RPMI8226 (cell line): ENCODE measurements at regions not wholly inside any gene's neighbourhood (a gene's known extent, or its start where the extent isn't known, plus 50 kb on each side); places are given as distances from the start of the nearest gene placed in this dataset.
"Not testable (repeated sequence)": the region's sequence is repeated elsewhere in the genome, so short reads cannot be mapped to it uniquely, and the experiment has no call there.

Experiments used
- DNase-seq: peaks from one replicate; pipeline ENCODE4 v3.0.0-alpha.2; 2015

DNA sequence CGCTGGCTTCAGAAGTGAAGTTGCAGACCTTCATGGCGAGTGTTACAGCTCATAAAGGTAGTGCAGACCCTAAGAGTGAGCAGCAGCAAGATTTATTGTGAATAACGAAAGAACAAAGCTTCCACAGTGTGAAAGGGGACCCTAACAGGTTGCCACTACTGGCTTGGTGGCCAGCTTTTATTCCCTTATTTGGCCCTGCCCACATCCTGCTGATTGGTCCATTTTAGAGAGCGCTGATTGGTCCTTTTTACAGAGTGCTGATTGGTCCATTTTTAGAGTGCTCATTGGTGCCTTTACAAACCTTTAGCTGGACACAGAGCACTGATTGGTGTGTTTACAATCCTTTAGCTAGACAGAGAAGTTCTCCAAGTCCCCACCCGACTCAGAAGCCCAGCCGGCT, 298.0 kb upstream of the DLGAP1 start:
- not testable (repeated sequence) for DNase-seq

DNA sequence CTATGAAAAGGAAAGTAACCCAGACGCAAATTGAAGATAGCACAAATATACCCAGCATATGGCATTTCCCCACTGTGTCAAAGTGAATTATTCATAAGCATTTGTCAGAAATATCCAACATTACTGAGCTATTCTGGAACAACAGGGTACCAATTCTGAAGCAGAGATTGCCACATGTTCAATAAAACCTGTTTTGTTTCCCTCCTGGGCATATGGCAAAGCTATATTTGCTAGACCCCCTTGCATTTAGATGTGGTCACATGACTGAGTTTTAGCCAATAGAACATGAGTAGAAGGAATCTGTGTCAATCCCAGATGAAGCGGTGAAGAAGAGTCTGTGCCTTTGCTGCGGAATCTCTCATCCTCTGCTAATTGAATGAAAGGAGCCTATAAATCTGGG, 296.4 kb upstream of the DLGAP1 start:
- no peak for DNase-seq

DNA sequence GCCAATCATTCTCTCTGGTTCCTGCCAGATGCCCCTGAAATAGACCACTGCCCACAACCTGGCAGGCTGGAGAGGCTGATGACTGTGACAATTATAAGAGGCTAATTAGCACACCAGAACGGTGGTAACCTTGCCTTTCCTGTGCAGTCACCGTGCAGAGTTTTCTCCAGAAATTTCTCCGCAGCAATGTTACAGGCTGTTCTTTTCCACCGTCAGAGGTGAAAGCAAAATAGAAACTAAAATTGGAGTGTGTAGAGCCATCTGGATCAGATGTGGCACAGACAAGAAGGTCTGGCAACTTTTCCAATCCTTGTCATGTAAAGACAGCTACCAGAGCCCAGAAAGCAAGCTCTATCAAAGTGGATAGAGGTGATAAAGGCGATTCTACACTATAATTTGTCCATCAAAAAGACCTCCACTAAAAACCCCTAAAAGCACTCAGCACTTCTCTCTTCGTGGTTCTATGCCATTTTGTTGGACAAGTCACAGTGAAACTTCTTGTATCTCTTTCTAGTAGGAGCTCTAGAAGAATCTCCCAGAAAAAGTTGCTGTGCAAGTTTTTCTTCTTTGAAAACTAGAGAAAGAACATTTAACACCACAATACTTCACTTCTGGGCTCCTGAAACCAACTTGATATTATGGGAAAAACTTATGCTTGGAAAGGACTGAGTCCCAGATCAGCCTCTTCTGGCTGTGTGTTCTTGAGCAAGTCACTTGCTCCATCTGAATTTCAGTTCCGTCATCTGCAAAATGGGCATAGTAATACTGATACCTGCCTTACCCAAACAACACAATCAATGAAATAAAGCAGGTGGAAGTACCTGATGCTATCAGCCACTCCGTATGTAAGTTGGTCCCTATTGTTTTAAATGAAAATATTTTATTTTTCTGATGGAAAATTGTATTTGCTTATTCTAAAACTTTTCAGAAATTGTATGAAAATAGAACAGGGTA, 295.6 kb upstream of the DLGAP1 start:
- no peak for DNase-seq

DNA sequence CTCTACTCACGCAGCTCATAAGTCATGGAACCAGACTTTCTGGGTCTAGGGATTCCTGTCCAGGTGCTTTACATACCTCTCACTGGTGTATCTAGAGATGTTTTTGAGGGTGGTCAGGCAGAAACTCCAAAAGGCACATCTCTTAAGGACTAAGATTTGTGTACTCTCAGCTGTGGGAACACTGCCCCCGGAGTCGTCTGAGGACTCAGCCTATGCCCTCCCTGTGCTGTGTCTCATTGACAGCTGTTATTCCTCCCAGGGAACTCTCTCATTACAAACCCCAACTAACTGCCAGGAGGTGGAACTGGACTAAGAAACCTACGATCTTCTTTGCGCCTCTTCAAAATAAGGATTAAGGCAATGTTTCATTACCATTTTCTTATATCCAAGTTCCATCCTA, 293.9 kb upstream of the DLGAP1 start:
- no peak for DNase-seq

DNA sequence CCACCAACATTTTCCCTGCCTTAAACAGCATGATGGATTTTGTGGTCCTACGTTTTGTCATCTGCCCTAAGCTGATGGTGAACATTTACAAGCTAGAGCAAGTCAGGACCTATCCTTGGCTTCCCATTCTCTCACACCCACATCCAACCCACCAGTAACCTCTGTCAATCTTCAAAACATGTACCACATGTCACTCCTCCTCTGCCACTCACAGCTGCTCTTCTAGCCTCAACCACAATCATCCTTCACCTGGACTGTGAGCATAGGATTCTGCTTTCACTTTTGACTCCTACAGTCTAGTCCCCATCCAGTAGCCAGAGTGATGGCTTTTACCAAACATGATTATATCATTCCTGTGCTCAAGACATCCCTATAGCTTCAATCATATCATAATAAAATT, 279.8 kb upstream of the DLGAP1 start:
- DNase-seq, result no peak

DNA sequence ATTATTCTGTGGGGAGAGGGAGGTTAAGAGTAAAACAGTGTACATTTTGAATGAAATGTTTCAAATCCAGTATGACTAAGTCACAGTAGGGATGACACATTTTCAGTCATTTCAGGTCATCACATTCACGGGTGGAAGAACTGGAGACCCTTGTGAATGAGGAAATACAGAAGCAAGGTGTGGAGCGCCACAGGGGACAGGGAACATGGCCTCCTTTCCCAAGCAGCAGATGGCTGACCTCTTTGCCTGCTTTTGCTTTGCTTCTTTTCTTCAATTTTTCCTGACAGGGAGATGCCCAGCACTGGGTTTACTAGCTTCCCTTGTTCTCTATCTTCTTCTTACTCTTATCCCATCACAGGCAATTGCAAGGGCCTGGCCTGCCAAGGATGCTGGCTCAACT, 278.9 kb upstream of the DLGAP1 start:
- no peak for DNase-seq

DNA sequence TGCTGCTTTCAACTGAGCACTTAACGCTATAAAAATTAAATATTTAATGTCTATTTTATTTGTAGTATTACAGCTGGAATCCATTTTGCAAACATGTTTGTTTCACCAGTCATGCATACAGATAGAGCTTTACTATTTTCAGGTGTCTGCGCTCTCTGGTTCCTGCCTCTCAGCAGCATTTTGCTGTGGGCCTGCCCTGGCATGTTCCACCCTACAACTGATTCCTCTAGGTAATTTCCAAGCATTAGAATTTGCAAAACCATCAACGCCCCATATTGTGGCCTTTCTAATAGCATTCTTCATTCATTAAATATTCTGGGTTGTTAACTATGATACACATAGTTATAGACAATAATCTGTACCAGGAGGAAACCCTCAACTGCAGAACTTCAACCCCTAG, 266.4 kb upstream of the DLGAP1 start:
- no peak for DNase-seq

DNA sequence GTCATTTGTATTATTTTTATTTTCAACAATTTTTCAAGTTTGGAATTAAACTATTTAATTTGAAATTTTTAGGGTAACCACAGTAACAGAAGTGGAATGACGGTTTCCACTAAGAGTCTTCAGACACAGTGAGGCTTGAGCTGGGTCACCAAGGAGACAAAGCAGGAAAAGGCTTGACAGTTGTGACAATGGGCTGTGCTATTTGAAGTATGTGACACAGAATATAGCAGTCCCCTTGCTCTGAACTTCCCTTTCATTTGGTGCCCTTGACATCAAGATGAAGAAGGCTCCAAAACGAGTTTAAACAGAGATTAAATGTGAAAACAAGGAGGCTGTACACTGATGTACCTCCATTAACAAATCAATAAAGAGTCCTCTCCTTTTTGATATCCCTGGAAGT, 265.4 kb upstream of the DLGAP1 start:
- DNase-seq, result no peak

DNA sequence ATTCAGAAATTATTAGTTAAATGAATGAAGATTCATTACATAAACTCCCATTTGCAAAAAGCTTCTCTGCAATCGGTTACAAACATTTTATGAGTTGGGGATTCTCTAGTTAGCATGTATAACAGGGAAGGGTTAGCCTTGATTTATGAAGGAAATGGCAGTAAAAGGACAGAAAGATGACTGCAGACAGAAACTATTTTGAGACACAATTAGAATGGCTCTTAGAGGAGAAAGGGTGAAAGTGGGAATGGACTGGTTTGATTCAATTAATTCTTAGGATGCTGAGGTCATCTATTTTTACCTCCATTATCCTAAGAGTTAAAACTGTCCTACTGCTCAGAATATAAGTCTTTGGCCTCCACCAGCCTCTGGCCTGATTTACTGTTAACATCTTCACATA, 250.8 kb upstream of the DLGAP1 start:
- no peak for DNase-seq

DNA sequence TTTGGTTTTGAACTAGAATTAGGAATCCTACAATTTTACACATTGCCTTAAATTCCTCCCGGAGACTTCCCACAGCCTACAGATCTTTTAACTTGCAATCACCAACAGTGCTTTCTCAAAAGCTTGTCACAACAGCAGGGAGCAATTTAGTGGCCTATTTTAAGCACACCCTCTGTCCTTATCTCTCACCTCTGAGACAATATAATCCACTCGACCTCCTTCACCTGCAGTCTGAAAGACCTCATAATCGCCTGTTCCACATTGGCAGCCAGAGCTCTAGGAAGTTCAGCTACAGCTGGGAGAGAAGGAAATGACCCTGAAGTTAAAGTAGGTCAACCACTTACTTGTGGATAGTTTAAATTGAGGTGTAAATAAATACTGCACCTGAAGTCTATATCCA, 249.7 kb upstream of the DLGAP1 start:
- no peak for DNase-seq

DNA sequence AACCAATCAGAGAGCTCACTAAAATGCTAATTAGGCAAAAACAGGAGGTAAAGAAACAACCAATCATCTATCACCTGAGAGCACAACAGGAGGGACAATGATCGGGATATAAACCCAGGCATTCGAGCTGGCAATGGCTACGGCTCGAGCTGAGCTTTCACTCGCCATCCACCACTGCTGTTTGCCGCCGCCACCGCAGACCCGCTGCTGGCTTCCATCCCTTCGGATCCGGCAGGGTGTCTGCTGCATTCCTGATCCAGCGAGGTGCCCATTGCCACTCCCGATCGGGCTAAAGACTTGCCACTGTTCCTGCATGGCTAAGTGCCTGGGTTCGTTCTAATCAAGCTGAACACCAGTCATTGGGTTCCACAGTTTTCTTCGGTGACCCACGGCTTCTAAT, 236.7 kb upstream of the DLGAP1 start:
- no peak for DNase-seq

DNA sequence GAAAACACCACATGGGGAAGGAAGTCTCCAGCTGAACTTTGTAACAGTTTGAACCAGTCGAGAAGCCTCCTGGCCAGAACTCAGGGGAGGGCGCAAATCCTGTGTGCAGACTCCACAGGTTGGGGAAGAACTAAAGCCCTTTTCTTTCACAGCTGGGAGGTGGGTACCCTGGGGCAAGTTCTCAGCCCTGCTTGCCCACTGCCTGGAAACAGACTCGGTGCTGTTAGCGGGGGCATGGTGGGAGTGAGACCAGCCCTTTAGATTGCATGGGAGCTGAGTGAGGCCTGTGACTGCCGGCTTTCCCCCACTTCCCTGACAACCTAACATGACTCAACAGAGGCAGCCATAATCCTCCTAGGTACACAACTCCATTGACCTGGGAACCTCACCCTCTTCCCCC, 223.6 kb upstream of the DLGAP1 start:
- DNase-seq, result not testable (repeated sequence)

DNA sequence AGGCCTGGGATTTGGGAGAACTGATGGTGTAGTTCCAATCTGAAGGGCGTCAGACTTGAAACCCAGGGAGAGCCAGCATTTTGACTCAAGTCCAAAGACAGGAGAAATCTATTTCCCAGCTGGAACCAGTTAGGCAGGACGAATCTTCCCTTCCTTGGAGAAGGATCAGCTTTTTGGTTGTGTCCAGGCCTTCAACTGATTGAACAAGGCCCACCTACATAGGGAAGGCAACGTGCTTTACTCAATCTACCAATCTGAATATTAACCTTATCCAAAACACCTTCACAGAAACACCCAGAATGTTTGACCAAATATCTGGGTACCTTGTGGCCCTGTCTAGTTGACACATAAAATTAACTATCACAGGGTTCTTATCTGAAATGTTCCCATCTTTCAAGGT, 221.9 kb upstream of the DLGAP1 start:
- no peak for DNase-seq

DNA sequence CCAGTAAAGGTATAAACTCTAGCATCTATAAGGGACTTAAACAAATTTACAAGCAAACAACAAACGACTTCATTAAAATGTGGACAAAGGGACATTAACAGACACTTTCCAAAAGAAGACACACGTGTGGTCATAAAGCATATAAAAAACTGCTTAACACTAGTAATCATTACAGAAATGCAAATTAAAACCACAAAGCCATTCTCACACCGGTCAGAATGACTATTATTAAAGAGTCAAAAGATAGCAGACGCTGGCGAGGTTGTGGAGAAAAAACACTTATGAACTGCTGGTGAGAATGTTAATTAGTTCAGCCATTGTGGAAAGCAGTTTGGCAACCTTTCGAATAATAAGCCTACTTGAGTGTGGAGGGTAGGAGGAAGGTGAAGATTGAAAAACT, 217.1 kb upstream of the DLGAP1 start:
- DNase-seq, result no peak

DNA sequence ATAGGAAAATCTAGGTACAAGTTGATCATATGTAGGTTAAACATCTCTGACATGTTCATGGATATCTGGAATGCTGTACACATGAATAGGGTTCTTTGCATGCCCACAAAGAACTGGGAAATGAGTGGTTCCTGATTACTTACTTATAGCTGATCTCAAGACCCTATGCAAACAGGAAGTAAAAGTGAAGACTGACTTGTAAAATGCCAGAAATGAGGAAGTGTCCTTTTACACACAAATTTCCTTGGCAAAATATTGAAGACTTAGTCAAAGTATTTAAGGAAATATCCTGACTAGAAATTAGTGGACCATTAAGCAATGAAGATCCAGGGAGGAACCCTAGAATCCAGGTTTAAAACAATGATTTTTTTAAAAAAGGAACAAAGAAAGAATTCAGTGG, 203.7 kb upstream of the DLGAP1 start:
- DNase-seq, result no peak

DNA sequence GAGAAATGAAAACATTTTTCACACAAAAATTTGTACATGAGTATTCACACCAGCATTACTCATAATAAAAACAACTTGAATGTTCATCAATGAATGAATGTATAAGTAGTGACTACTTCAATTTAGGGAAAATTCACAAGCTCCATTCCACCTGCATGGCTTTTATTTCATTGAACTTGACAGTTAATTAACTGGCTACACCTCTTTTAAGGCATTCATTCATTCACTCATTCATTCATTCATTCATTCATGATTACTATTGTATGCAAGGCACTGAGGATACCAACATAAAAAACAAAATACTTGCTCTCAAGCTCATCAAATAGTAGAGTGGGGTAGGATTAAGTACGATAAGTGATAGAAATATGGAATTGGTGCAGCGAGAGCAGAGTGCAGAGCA, 198.3 kb upstream of the DLGAP1 start:
- no peak for DNase-seq

DNA sequence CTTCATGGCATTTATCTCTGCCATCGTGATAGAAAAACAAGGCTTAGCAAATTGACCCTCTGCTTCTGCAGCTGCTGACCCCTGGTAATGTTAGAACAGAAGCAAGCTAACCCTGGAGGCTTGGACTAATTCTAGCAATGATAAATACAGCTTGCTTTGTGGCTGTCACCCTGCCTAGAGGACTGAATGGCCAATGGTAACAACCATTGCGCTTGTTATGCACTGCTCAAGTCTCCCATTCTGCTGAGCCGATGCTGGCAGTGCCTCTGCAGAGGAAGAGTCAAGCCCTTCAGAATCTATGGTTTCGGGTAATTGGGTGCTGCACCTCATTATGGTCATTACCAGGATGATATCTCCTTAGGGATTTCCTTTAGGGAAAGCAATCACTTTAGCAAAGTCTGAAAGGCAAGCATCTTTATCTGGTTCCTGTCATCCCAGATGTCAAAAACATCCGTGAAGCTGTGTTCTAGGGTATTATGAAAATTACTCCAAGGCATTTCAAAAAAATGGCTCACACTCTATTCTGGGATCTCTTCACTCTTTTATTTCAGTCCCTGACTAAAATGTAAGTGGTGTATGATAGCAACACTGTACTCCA, 186.8 kb upstream of the DLGAP1 start:
- DNase-seq, result no peak

DNA sequence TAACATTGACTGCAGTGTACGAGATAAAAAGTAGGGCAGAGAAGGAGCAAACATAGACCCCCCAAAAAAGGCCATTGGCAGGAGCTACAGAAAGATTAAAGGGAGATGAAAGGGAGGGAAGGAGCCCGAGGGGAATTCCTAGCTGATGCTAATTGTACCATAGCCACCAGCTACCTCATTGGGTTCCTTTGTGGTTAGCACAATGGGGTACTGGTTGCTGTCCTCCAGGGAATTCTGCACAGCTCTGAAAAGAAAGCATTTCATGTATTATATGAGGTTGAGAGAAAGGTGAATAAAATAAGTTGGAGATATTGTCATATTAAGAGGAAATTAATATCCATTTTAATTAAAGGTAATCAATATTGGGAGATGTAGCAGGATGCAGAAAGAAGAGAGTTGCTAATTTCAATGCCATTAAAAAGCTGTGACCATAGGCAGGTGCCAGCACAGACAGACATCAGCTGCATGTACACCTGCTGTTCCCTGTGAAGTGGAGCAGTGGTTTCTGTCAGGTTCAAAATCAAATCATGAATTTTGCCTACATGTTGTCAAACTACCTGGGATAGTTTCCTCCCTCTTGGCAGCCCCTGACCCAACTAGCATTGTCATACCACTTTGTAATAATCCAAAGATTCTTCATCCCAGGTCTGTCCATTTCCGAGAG, 185.4 kb upstream of the DLGAP1 start:
- DNase-seq, result no peak

DNA sequence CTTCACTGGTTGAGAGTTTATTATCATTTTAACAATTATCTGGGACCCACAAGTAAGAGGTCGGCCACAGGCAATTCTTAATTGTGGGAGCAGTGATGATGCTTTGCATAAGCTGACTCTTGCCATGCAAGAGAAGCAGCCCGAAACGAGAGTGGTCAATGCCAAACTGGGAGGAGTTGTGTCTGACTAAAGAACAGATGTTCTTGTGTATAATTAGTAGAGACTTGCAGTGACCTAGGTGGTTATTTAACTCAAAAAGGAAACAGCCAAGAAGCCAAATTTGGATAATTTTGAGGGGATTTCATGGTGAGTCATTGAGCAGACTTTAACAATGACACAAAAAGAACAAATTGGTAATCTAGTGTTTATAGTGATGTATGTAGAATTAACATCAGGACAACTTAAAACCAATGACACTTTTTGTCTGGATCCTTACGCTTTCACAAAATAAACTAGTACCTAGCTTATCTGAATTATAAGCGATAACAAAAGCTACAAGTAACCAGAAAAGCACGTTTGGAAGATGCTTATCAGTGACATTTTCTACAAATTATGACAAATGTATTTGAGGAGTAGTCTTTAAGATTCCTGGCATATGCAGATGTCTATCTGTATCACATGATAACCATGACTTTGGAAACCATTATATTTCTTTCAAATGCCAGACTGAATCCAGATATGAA, 184.7 kb upstream of the DLGAP1 start:
- no peak for DNase-seq

DNA sequence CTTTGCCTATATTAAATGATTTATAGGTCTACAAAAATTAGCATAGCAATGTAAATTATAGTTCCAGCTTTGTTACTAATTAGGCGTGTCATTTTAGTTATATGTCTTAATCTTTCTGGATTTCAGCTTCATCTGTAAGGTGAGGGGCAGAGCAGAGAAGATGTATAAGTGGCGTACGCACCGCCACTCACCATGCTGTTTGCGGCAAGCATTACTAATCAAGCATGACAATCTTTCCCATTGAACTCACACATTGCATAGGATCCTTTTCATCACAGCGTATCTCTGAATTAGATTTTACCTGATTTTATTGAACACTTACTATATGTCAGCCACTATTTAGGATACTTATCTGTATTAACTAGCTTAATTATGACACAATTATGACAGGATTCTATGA, 183.6 kb upstream of the DLGAP1 start:
- no peak for DNase-seq

DNA sequence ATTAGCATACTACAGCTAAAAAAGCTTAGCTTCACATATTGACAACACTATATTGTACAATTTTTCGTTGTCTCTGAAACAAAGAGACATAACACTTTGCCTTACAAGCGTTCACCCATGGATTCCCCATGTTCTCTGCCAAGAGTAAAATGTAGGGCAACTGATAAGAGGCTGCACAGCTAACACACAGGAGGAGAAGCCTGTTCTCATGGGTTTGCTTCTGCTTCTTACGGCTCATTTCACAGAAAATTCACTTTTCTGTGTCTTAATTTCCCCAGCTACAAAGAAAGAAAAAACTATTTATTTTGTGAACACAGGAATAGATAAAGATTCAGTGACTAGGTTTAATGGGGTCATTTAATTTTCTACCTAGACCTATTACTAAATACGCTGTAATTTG, 182.8 kb upstream of the DLGAP1 start:
- DNase-seq, result no peak

DNA sequence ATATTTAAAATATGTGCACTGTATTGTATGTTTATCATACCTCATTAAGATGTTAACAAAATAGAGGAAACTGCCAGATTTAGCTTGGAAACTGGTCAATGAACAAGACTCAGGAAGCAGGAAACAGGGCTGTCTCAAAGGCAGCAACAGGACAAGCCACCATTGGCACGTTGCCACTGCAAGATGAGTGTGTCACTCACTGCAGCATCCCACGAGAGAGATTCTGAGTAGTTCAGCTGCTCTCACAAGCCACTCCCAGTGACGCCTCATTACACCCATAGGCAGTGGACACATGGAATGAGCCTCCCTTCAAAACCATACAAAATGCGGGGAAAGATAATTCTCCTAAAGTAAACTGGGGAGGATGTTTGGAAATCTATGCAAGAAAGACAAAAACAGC, 181.9 kb upstream of the DLGAP1 start:
- no peak for DNase-seq

DNA sequence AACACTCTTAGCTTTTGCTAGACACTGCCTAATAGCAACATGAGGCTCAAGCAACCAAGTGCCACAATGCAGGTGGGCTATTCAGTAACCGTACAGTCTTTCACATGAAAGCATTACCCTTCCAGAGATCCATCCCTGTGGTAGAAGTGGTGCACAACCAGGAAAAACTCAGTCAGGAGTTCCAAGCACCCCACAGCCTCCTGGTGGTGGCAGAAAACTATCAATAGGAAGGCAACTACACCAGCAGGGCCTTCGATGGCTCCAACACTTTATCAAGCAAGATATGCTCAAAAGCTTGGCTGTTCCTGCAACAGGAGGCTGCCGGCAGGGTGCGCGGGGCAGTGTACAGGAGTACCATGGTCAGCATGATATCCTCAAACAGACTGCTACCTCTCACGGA, 176.1 kb upstream of the DLGAP1 start:
- DNase-seq, result no peak

DNA sequence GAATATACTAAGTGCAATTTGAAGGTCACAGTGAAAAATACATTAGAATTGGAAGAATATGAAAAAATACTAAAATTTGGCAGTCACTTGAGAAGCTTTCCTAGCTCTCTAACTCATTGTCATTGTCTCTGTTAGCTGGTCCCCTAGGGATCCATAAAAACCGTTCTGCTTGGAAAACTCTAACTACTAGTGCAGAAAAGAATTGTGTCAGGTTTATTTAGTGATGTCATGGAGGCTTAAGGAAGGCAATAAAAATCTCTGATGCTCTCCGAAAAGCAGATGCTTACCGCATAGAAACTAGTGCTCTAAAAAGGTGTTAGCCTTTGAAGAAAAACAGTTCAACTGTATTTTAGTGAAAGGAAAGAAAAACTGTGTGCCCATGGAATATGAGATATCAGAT, 150.1 kb upstream of the DLGAP1 start:
- DNase-seq, result no peak
